HG03025 (cell line): ENCODE measurements at regions not wholly inside any gene's neighbourhood (a gene's known extent, or its start where the extent isn't known, plus 50 kb on each side); places are given as distances from the start of the nearest gene placed in this dataset.
"Not testable (repeated sequence)": the region's sequence is repeated elsewhere in the genome, so short reads cannot be mapped to it uniquely, and the experiment has no call there.

ENCODE experiments used
- ATAC-seq: cut with Tn5 transposase; IDR thresholded peaks from one replicate; pipeline ENCODE4 v1.9.1; 2021; ENCODE audit warnings: mild to moderate bottlenecking, moderate library complexity; ENCODE audit not compliant: unreplicated experiment, low FRiP score

DNA sequence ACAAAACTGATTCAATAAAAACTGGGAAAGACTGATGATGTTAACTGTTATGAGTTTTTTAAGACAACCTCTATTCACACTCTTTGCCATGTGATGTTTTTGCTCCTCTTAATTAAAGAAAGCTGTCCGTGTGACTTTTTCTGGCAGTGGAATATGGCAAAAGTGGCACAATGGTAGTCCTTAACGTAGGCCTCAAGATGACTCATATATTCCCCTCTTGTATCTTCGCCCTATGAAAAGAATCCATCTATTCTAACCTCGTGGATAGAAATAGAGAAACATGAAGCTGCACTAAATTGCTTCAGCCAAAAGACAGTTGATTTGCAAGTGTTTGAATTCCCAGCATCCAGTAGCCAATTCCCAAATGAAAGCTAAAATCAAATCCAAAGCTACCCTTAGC, 603.8 kb upstream of the PCDH7 start:
- ATAC-seq: no peak

DNA sequence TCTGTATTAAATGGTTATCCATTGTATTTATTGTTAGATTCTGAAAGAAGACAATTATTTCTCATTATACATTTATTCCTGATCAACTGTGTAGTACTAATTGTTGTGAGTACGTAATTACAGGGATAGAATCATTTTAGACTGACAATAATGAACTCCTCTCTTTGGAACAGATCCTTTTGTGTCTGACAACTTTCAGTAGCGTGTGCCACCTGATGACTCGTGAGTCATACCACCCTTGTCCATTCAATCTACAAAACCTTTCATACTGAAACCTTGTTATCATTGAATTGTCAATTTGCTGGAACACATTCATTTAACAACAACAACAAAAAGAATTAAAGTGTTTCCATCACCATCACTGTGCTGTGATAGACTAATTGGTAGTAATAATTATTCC, 602.7 kb upstream of the PCDH7 start:
- no peak for ATAC-seq

DNA sequence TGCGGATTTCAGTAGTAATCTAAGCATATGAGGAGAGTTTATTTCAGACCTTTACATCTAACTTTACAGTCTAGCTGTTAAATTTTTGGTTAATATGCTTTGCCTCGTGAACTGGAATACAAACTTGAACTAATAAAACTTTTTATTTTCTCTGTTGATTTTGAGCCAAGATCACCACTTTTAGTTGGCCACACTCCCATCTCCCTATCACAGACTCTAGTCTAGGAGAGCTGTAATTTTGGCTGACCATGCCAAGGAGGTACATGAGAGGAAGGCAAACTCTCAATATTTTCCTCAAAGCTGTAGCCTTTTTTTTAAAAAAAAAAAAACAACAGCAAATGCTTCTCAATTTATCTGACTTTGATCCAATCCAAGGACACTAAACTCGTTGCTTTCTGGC, 597.5 kb upstream of the PCDH7 start:
- no peak for ATAC-seq

DNA sequence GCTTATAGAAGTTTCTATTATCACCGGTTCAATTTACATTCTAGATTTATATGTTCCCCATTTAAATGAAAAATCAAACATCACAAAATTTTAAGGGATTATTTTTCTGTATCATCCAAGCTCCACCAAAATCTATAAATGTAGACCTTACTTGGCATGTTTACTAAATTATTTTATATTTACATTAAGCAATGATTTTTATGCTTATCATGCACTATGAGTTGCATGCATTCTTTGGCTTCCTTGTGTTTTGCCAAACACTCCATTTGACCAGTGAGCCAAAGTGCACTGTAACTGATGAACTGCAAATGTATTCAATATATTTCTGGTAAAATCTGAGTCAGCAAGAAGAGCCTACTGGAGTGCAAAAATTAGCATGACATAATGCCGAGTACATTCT, 595.5 kb upstream of the PCDH7 start:
- ATAC-seq: not testable (repeated sequence)

DNA sequence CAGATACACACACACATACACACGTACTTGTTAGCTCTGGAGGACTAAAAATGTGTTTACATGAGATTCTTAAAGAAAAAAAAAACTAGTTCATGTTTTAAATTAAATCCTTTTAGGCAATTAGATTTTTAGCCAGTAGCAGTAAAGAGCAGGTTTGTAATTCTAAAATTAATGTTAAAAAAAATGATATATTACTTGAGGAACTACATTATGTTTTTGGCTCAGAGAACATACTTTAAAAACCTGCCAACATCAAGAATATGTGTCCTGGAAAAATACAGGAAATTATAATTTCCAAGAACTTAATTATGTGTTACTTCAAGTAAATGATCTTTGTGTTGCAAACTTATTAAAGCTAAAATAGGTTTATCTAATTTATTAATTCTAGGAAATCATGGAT, 594.3 kb upstream of the PCDH7 start:
- ATAC-seq: no peak

DNA sequence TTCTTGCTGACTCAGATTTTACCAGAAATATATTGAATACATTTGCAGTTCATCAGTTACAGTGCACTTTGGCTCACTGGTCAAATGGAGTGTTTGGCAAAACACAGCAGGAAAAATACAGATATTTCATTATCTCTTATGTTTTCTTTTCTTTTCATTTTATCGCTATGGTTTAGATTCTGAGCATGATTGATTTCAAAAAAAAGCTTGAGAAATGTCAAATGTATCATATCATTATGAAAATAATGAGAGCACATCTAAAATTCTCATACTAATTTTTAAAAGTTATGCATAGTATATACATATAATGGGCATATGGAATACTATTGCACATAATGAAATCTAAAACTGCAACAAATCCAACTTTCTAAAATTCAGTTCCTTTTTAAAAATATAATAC, 593.8 kb upstream of the PCDH7 start:
- no peak for ATAC-seq

DNA sequence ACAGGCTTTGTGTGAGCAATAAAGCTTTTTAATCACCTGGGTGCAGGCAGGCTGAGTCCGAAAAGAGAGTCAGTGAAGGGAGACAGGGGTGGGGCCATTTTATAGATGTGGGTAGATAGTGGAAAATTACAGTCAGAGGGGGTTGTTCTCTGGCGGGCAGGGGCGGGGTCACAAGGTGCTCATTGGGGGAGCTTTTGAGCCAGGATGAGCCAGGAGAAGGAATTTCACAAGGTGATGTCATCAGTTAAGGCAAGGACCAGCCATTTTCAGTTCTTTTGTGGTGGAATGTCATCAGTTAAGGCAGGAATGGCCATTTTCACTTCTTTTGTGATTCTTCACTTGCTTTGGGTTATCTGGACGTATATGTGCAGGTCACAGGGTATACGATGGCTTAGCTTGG, 571.3 kb upstream of the PCDH7 start:
- not testable (repeated sequence) for ATAC-seq

DNA sequence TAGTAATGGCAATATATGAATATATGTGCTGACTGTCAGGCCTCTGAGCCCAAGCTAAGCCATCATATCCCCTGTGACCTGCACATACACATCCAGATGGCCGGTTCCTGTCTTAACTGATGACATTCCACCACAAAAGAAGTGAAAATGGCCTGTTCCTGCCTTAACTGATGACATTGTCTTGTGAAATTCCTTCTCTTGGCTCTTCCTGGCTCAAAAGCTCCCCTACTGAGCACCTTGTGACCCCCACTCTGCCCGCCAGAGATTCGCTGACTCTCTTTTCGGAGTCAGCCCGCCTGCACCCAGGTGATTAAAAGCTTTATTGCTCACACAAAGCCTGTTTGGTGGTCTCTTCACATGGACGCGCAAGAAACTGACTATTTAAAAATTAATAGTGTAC, 570.6 kb upstream of the PCDH7 start:
- not testable (repeated sequence) for ATAC-seq

DNA sequence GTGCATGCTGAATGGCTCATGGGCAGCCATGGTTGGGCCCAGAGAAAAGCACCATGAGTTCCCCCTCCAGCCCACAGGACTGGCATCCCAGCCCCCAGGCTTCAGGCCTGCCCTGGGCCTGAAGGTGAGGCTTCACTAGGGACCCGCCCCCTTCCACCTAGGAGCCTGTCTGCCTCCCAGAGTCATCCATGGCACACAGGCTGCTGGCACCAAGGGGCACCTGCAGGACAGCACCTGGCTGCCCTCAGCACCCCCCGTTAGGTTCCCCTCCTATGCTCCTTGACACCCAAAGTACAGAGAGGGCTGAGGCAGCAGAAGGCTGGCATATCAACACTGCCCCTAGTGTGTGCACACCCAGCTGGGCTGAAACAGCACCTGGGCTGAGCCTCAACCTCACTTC, 566.7 kb upstream of the PCDH7 start:
- ATAC-seq: no peak

DNA sequence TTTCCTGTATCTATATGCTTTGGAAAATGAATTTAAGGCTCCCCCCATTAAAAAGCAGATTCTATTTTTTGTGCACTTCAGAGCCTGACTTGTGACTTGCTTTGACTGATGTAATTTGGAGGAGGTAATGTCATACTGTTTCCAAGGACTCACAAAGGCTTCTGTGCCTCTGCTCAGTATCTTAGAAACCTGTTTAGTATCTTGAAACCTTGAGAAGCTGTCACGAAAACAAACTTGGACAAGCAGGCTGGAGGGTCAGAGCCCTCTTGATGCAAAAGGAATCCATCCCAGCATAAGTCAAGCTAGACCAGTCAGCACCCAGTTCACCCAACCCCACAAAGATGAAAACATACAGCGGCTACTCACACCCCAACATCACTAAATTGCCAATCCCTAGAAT, 560.0 kb upstream of the PCDH7 start:
- ATAC-seq: no peak

DNA sequence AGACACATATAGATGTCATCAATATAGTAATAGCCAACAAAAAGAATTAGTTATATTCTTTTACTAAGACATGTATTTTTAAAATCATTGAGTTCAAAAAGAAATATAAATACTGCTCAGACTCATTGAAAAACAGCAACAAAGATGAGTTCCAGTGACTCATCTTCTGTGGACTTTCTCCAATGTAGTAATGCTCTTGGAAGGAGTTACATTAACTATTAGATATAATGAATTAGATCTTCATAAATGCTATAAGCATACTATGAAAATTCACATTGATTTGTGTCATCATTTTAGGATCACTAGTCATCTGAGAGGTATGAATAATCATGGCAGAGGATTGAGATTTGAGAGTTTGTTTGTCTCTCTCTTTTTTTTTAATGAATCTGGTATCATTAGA, 547.8 kb upstream of the PCDH7 start:
- ATAC-seq: no peak

DNA sequence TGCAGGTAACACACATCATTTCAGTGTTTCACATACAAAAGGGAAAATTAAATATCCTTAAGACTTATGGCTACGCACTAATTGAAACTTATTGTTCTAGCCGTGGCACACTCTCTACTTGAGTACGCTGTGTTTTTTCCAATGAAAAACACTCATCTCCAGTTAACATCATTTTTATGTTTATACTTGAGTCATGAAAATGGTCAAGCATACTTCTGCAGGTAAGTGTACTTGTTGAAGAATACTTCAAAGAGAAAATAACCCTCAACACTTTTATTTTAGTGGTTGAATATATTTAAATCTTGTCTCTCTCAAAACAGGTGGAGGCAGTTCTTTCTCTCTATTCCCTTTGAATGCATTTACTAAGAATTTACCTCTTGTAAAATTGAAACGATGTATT, 538.7 kb upstream of the PCDH7 start:
- no peak for ATAC-seq

DNA sequence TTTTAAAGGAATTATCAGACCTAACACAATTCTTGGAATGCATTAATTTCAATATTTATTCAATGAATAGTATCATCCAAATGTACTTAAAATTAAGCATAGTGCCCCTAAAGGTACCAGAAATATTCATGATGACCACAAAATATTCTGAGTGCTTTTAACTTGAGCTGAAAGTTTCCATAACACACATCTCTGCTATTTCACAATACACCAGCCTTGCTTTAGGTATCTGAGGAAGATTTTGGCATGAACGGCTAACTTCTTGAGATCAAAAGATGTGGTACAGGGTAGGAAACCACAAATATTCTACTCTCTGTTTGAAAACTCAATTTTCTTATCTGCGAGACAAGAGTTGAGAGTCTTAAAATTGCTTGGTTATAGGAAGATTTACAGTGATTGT, 538.3 kb upstream of the PCDH7 start:
- no peak for ATAC-seq

DNA sequence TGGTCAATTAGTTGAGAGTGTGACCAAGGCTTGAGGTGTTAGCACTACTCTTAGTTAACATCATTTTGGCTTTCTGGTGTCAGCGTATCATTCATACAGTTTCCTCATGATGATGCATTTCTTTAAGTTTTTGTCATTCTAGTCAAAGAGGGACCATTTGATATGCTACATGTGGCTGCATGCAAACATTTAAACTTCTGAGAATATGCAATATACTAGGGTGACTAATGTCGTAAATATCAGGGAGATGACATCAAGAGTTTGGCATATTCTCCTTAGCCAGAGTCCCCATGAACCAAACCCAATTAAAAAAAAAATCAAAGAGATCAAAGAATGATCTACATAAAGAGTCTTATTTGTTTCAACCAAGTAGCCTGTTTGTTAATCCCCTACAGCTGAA, 537.4 kb upstream of the PCDH7 start:
- ATAC-seq: no peak

DNA sequence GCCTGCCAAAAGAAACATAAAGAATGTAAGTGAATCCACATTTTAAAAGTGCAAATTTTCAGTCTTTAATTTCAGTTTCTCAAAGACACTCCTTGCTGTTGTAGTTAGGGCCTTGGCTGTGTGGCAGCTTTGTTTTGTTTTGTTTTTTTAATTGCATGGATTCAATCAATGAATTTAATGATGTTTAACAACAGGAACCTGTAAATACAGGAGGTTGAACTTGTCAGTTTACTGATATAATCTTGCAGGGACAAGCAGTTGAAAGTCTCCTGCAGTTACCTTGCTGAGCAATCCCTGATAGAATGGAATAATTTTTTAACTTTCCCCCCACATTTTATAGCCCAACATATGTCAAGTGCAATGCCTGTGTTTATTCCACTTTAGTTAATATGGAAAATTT, 528.3 kb upstream of the PCDH7 start:
- no peak for ATAC-seq

DNA sequence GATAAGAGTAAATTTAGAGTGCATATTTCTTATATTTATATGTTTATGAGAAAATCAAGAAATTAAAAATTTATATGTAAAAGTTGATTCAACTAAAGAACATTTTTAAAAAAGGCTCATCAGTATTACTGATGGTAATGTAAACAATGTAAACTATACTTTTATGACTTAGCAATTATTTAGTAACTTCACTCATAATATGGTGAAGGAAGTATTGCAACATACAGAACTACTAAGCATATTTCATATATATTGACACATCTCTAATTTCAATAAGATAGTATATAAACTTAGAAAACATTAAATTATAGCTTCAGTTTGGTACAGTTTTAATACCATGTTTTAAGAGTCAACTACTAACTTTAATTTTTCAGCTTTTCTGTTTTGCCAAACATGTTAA, 512.8 kb upstream of the PCDH7 start:
- no peak for ATAC-seq

DNA sequence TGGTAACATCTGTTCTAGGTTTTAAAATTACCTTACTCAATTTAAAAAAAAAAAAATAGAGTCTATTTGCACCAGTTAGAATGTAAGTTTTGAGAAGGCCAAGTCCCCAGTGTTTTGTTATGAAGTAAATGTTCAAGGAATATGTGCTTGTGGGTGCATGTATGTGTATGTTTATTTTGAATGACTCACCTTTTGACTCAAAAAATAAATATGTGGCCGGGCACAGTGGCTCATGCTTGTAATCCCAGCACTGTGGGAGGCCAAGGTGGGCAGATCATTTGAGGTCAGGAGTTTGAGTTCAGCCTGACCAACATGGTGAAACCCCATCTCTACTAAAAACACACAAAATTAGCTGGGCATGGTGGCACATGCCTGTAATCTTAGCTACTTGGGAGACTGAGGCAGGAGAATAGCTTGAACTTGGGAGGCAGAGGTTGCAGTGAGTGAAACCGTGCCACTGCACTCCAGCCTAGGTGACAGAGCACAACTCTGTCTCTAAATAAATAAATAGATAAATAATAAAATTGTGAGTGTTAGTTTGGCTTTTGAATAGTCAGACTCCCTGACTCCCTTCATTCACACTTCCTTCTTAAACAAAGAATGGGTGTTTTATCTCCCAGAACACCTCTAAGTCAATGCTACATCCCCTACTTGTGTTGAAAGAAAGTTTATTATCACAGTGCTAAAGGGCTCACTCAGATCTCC, 511.3 kb upstream of the PCDH7 start:
- no peak for ATAC-seq

DNA sequence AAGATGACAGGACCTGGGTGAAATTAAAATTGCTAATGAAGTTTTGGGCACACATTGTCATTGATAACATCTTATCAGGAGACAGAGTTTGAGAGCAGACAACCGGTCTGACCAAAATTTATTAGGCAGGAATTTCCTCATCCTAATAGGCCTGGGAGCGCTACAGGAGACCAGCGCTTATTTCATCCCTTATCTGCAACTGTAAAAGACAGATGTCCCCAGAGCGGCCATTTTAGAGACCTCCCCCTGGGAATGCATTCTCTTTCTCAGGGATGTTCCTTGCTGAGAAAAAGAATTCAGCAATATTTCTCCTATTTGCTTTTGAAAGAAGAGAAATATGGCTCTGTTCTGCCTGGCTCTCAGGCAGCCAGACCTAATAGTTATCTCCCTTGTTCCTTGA, 504.2 kb upstream of the PCDH7 start:
- not testable (repeated sequence) for ATAC-seq

DNA sequence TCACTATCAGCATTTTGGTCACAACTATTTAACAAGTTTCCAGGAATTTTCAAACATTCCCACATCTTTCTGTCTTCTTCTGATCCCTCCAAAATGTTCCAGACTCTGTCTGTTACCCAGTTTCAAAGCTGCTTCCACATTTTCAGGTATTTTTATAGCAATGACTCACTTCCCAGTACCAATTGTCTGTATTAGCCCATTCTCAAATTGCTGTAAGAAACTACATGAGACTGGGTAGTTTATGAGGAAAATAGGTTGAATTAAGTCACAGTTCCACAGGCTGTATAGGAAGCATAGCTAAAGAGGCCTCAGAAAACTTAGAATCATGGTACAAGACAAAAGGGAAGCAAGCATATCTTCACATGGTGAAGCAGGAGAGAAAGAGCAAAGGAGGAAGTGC, 475.0 kb upstream of the PCDH7 start:
- no peak for ATAC-seq

DNA sequence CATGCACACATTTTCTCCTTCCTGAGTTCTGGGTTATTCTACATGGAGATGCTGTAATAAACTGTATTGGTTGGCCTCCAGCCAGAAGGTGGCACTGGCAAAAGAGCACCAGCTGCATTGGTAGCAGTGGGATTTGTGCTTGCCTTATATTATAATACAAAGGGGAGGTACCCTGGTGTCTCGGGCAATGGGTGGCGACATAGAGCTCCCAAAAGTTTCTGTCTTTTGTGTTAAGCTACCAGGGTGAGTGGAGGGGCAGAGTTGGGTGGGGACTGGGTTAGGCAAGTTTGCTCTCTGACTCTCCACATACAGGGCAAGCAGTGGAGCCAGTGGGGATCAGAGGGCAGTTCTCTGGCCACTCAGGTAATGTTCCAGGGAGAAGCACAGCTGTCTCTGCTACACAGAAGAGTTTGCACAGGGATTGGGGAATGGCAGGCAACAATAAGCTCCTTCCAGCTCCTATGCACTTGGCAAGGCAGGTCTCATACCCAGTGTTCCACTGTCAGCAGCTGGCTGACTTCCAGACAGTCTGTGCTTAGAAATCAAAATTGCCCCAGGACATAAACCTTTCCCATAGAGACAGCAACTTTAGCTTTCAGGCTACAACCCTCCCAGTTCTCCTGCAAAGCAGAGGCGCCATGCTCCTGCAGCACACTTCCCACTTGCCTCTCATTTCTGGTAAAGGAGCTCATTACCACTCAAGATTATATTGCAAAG, 463.9 kb upstream of the PCDH7 start:
- no peak for ATAC-seq

DNA sequence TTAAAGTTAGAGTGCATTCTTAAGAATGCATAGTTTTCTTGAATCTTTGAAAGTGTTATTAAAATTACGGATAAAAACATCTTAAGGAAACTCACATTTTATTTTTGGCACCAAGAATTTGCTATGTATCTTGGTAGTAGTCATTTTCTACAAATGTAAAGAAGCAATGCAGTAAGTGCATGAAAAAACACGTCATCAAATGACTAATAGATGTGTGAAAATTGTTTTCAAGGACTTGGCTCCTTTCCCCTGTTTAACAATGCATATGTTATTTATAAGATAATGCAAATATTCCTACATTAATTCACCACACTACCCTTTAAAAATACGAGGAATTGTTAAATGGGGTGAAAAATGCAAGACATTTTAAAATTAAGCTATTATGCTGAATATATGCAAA, 461.2 kb upstream of the PCDH7 start:
- no peak for ATAC-seq

DNA sequence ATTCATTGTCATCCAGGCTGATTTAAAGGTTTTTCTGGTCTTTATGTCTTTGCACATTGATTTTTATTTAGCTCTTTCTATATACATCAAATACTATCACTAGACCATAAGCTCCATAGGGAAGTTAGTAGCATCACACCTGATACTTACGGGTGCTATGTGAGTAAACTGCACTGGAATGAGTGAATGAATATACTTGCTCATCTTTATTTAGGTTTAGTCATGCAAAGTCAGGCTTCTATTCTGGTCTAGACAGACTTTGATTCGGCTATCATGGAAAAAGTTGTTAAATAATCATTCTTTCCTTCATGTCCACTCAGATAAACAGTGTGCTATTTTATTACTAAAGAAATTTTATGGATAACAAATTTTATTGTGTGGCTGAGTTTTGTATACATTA, 457.8 kb upstream of the PCDH7 start:
- no peak for ATAC-seq
